Hepatocyte (in vitro differentiated cells): ENCODE measurements at regions not wholly inside any gene's neighbourhood (a gene's known extent, or its start where the extent isn't known, plus 50 kb on each side); places are given as distances from the start of the nearest gene placed in this dataset.

Experiments
- CTCF ChIP-seq: fragments of 200-600 bp; sonication (generic); IDR thresholded peaks from 2 replicates; pipeline ENCODE4 v1.5.1; 2016; ENCODE audit warnings: antibody characterized with exemption, mild to moderate bottlenecking; ENCODE audit not compliant: poor library complexity
- EZH2 ChIP-seq: fragments of 200-600 bp; sonication (generic); IDR thresholded peaks from 2 replicates; pipeline ENCODE4 v1.6.1; 2016; ENCODE audit warnings: antibody characterized with exemption, mild to moderate bottlenecking, borderline replicate concordance
- EZH2phosphoT487 ChIP-seq: fragments of 200-600 bp; sonication (generic); IDR thresholded peaks from one replicate; pipeline ENCODE4 v1.6.1; 2018; ENCODE audit warnings: antibody characterized with exemption, mild to moderate bottlenecking, low read depth, moderate library complexity; ENCODE audit not compliant: unreplicated experiment, severe bottlenecking

GRCh38 chr16:82464187-82464586, 162.6 kb upstream of the CDH13 start:
- no peak for TF ChIP-seq CTCF
- no peak for TF ChIP-seq EZH2
- TF ChIP-seq EZH2phosphoT487, result no peak
